ENCODE measurements at regions not wholly inside any gene's neighbourhood (a gene's known extent, or its start where the extent isn't known, plus 50 kb on each side); places are given as distances from the start of the nearest gene placed in this dataset.

- no peaks in the 10 kb centered on the region for H3K4me1 ChIP-seq
- H3K4me3 ChIP-seq (ENCODE audit: low read depth, low read length) = no peak overlapping the region
- no peak overlapping the region for H3K27ac ChIP-seq
- no peaks in the 10 kb centered on the region for H3K36me3 ChIP-seq (ENCODE audit: control insufficient read depth, insufficient read depth, low read length)
- no peak overlapping the region for H3K4me2 ChIP-seq (ENCODE audit: low read length)
- H3K9ac ChIP-seq = no peak overlapping the region
- no peaks in the 10 kb centered on the region for H3K27me3 ChIP-seq (ENCODE audit: control insufficient read depth, insufficient read depth, low read length)
- H3K9me3 ChIP-seq (ENCODE audit: control insufficient read depth, low read length) = no peaks in the 10 kb centered on the region
- H3K79me2 ChIP-seq = no peaks in the 10 kb centered on the region
- TF ChIP-seq CTCF (IDR thresholded peaks at IDR 0.05) = no peak
- H2AFZ ChIP-seq = no peak overlapping the region
These were observed 374.9 kb upstream of the RAB6C start for GRCh38 chr2:129604560-129604959.

- H3K36me3 ChIP-seq (ENCODE audit: control insufficient read depth, insufficient read depth, low read length) = no peaks in the 10 kb centered on the region
- no peak for TF ChIP-seq CTCF (IDR thresholded peaks at IDR 0.05)
- no peak overlapping the region for H3K9ac ChIP-seq
- H3K4me2 ChIP-seq (ENCODE audit: low read length) = no peak overlapping the region
- no peak overlapping the region for H3K4me3 ChIP-seq (ENCODE audit: low read depth, low read length)
- no peaks in the 10 kb centered on the region for H3K79me2 ChIP-seq
- no peak overlapping the region for H2AFZ ChIP-seq
- no peaks in the 10 kb centered on the region for H3K9me3 ChIP-seq (ENCODE audit: control insufficient read depth, low read length)
- H3K27ac ChIP-seq = no peak overlapping the region
- H3K4me1 ChIP-seq = no peaks in the 10 kb centered on the region
- no peaks in the 10 kb centered on the region for H3K27me3 ChIP-seq (ENCODE audit: control insufficient read depth, insufficient read depth, low read length)
These were observed 373.8 kb upstream of the RAB6C start for GRCh38 chr2:129605646-129606045.

GRCh38 chr2:129606496-129607270 is 372.8 kb upstream of the RAB6C start:
- H3K9me3 ChIP-seq (ENCODE audit: control insufficient read depth, low read length) = no peaks in the 10 kb centered on the region
- H3K4me3 ChIP-seq (ENCODE audit: low read depth, low read length) = no peak overlapping the region
- no peaks in the 10 kb centered on the region for H3K79me2 ChIP-seq
- no peak for TF ChIP-seq CTCF (IDR thresholded peaks at IDR 0.05)
- H3K9ac ChIP-seq = no peak overlapping the region
- no peak overlapping the region for H3K27ac ChIP-seq
- no peaks in the 10 kb centered on the region for H3K27me3 ChIP-seq (ENCODE audit: control insufficient read depth, insufficient read depth, low read length)
- no peaks in the 10 kb centered on the region for H3K4me1 ChIP-seq
- no peak overlapping the region for H2AFZ ChIP-seq
- H3K36me3 ChIP-seq (ENCODE audit: control insufficient read depth, insufficient read depth, low read length) = no peaks in the 10 kb centered on the region
- H3K4me2 ChIP-seq (ENCODE audit: low read length) = no peak overlapping the region

DNA sequence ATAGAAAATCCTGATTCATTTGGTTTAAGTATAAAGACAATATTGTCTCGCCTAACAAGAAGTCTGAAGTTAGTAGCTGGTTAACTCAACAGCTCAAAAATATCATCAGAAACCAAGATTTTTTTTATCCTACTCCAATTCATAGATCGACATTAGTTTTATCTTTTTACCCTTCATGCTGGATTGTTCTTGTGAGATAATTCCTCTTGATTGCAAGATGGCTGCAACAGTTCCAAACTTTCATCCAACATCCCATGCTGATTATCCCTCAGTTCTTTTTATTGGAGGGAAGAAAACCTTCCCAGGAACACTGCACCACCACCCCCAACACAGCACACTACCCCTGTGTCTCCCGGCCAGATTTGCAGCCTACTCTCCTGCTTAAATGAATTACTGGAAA is 370.2 kb upstream of the RAB6C start:
- TF ChIP-seq CTCF (IDR thresholded peaks at IDR 0.05) = no peak
- Histone ChIP-seq H3K36me3 (ENCODE audit: control insufficient read depth, insufficient read depth, low read length) (no peaks in the 10 kb centered on the region), H3K79me2 (no peaks in the 10 kb centered on the region), H3K4me2 (ENCODE audit: low read length) (no peak overlapping the region), H3K27ac (no peak overlapping the region), H3K4me1 (no peaks in the 10 kb centered on the region), H3K9me3 (ENCODE audit: control insufficient read depth, low read length) (no peaks in the 10 kb centered on the region), H3K27me3 (ENCODE audit: control insufficient read depth, insufficient read depth, low read length) (no peaks in the 10 kb centered on the region), H3K9ac (no peak overlapping the region), H2AFZ (no peak overlapping the region), H3K4me3 (ENCODE audit: low read depth, low read length) (no peak overlapping the region)

DNA sequence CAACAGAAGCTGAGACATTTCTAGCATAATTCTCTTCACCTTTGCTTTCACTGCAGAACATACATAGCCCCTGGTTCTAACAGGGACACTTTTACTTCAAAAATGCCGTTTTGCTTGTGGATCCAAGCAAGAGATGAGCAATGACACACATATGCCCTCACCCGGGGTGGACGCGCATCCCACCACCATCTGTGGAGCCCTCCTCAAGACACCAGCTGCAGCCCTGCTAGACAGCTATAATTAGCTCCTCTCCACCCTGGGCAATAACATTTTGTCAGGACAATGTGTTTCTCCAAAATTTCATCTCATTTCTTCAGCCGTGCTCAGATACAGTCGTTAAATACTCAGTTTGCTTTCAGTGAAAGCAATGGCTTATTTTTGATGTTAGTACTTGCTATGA is 368.7 kb upstream of the RAB6C start:
- no peak overlapping the region for H3K4me2 ChIP-seq (ENCODE audit: low read length)
- no peaks in the 10 kb centered on the region for H3K79me2 ChIP-seq
- no peaks in the 10 kb centered on the region for H3K4me1 ChIP-seq
- H2AFZ ChIP-seq = no peak overlapping the region
- H3K27me3 ChIP-seq (ENCODE audit: control insufficient read depth, insufficient read depth, low read length) = no peaks in the 10 kb centered on the region
- H3K4me3 ChIP-seq (ENCODE audit: low read depth, low read length) = no peak overlapping the region
- H3K36me3 ChIP-seq (ENCODE audit: control insufficient read depth, insufficient read depth, low read length) = no peaks in the 10 kb centered on the region
- H3K9me3 ChIP-seq (ENCODE audit: control insufficient read depth, low read length) = no peaks in the 10 kb centered on the region
- no peak overlapping the region for H3K9ac ChIP-seq
- H3K27ac ChIP-seq = no peak overlapping the region
- no peak for TF ChIP-seq CTCF (IDR thresholded peaks at IDR 0.05)

Measured in parathyroid adenoma (tissue), 2 donors.